Endothelial cell of umbilical vein (primary cell): ENCODE measurements at regions not wholly inside any gene's neighbourhood (a gene's known extent, or its start where the extent isn't known, plus 50 kb on each side); places are given as distances from the start of the nearest gene placed in this dataset.

ENCODE experiments used
- BruUV-seq: library from RNA; stranded (reverse); fragments of 400-500 nt; replicated peaks from 2 replicates; lab custom pipeline; 2021; lab: Mats Ljungman, UMichigan
- CTCF ChIA-PET: fragments of 300-600, 350-600 bp; sonication (Branson Sonifier 250); formaldehyde crosslinking; loops from one replicate; lab custom pipeline; 2021; ENCODE audit warnings: antibody characterized with exemption, inconsistent platforms; lab: Charles Lee
- POLR2A ChIA-PET: fragments of 300-600, 350-600 bp; sonication (Branson Sonifier 250); formaldehyde crosslinking; loops from one replicate; lab custom pipeline; 2021; ENCODE audit warnings: antibody characterized with exemption, inconsistent platforms; lab: Charles Lee
- DNase-seq: peaks from one replicate; pipeline ENCODE4 v3.0.0-alpha.2; 2011; ENCODE audit warnings: low read depth, low spot score
- FAIRE-seq: peaks from 2 replicates; lab custom pipeline; 2011; peaks lifted over from hg19 to GRCh38; lab: Jason Lieb, UNC
- H2AFZ ChIP-seq: 2 replicates; pipeline ENCODE4 v1.6.0; 2012; ENCODE audit warnings: low read depth, low read length, control low read depth, inconsistent platforms
- H3K27ac ChIP-seq: 2 replicates; pipeline ENCODE4 v1.5.1; 2011; ENCODE audit warnings: low read depth, mild to moderate bottlenecking, control low read depth, low read length, moderate library complexity; ENCODE audit not compliant: insufficient read depth
- H3K27me3 ChIP-seq, 2 experiments: 2 replicates each; pipeline versions ENCODE4 v1.6.0 to v1.6.1; 2011; ENCODE audit warnings: low read length in 2 of 2, mixed read lengths in 1 of 2; ENCODE audit not compliant: control insufficient read depth in 2 of 2, insufficient read depth in 2 of 2
- H3K36me3 ChIP-seq, 2 experiments: 2 replicates in 1 of 2; 3 replicates in 1 of 2; pipeline ENCODE4 v1.5.1; 2011; ENCODE audit warnings: low read length in 2 of 2, mild to moderate bottlenecking in 1 of 2, moderate library complexity in 1 of 2; ENCODE audit not compliant: control insufficient read depth in 2 of 2, insufficient read depth in 2 of 2; ENCODE audit errors: extremely low read depth in 1 of 2
- H3K4me1 ChIP-seq: 3 replicates; pipeline ENCODE4 v1.5.1; 2011; ENCODE audit warnings: mild to moderate bottlenecking, low read length; ENCODE audit not compliant: control insufficient read depth, insufficient read depth; ENCODE audit errors: extremely low read depth
- H3K4me2 ChIP-seq: 2 replicates; pipeline ENCODE4 v1.6.1; 2011; ENCODE audit warnings: low read length, control low read depth, mixed read lengths; ENCODE audit not compliant: insufficient read depth
- H3K4me3 ChIP-seq, 3 experiments: fragments of 200-600 bp in 1 of 3; sonication (generic), shearing (Covaris generic) in 1 of 3; replicated peaks in 1 of 3; 2 replicates each; pipeline ENCODE4 v1.5.1; 2011 to 2016; ENCODE audit warnings: control low read depth in 3 of 3, low read length in 3 of 3, mild to moderate bottlenecking in 2 of 3, inconsistent platforms in 1 of 3, low read depth in 1 of 3, moderate library complexity in 1 of 3; ENCODE audit not compliant: insufficient read depth in 1 of 3
- H3K79me2 ChIP-seq: 2 replicates; pipeline ENCODE4 v1.6.0; 2012; ENCODE audit warnings: low read length, inconsistent platforms; ENCODE audit not compliant: control insufficient read depth, insufficient read depth
- H3K9ac ChIP-seq: replicated peaks from 2 replicates; pipeline ENCODE3; 2011; ENCODE audit warnings: low read length, control low read depth; ENCODE audit not compliant: insufficient read depth; ENCODE audit errors: extremely low read depth
- H3K9me1 ChIP-seq: replicated peaks from 3 replicates; pipeline ENCODE4 v1.6.0; 2011; ENCODE audit warnings: mild to moderate bottlenecking, low read length; ENCODE audit not compliant: control insufficient read depth, insufficient read depth; ENCODE audit errors: extremely low read depth
- H3K9me3 ChIP-seq: replicated peaks from 2 replicates; pipeline ENCODE4 v1.5.1; 2012; ENCODE audit warnings: low read length, inconsistent platforms; ENCODE audit not compliant: control insufficient read depth, insufficient read depth
- H4K20me1 ChIP-seq: replicated peaks from 2 replicates; pipeline ENCODE3; 2011; ENCODE audit warnings: mild to moderate bottlenecking, low read length; ENCODE audit not compliant: control insufficient read depth, insufficient read depth; ENCODE audit errors: extremely low read depth
- EZH2 ChIP-seq: IDR thresholded peaks from 2 replicates; pipeline ENCODE4 v1.6.1; 2012; ENCODE audit warnings: borderline replicate concordance, low read depth, mild to moderate bottlenecking, moderate library complexity, low read length, inconsistent platforms; ENCODE audit not compliant: severe bottlenecking
- FOS ChIP-seq: IDR thresholded peaks from 2 replicates; pipeline ENCODE4 v1.6.1; 2011; ENCODE audit warnings: mild to moderate bottlenecking, low read length, moderate library complexity, borderline replicate concordance; ENCODE audit not compliant: insufficient read depth
- GATA2 ChIP-seq: IDR thresholded peaks from 2 replicates; pipeline ENCODE4 v1.7.0; 2011; ENCODE audit warnings: low read depth, mild to moderate bottlenecking, moderate library complexity, mixed read lengths, low read length; ENCODE audit not compliant: insufficient read length, insufficient read depth
- JUN ChIP-seq: IDR thresholded peaks from 2 replicates; pipeline ENCODE4 v1.6.1; 2011; ENCODE audit warnings: borderline replicate concordance, low read depth; ENCODE audit not compliant: insufficient read length, insufficient read depth
- MYC ChIP-seq: IDR thresholded peaks from one replicate; pipeline ENCODE4 v1.6.1; 2011; ENCODE audit warnings: mild to moderate bottlenecking, low read depth, low read length
- POLR2A ChIP-seq: IDR thresholded peaks from 2 replicates; pipeline ENCODE4 v1.6.1; 2012; ENCODE audit warnings: low read depth, mild to moderate bottlenecking, control low read depth, low read length
- POLR2AphosphoS5 ChIP-seq: IDR thresholded peaks from 2 replicates; pipeline ENCODE4 v1.6.1; 2012; ENCODE audit warnings: low read depth, mild to moderate bottlenecking, control low read depth, low read length, moderate library complexity; ENCODE audit not compliant: insufficient read depth
- dilution Hi-C: fragments of 300-500 bp; cut with MboI; formaldehyde crosslinking; loops from one replicate; pipeline ENCODE4 v1.15.0; 2019; ENCODE audit warnings: low sequenced_read_pairs; ENCODE audit not compliant: extremely low pct_ligation_motif_present
- intact Hi-C: fragments of 100-400 bp; cut with micrococcal nuclease; formaldehyde crosslinking; loops from one replicate; pipeline ENCODE4 v1.10.0; 2022
- TF ChIP-seq, protein P1 (sequence below), 2 donors: IDR thresholded peaks; 1 replicate in 1 of 2; 2 replicates in 1 of 2; pipeline ENCODE4 v1.5.1; 2011; ENCODE audit warnings: low read length in 2 of 2, mild to moderate bottlenecking in 2 of 2, moderate library complexity in 2 of 2, control low read depth in 1 of 2, inconsistent platforms in 1 of 2, low read depth in 1 of 2; ENCODE audit not compliant: insufficient read depth in 1 of 2; ENCODE audit errors: extremely low read depth in 1 of 2
- TF ChIP-seq, protein P2 (sequence below): IDR thresholded peaks from 2 replicates; pipeline ENCODE4 v1.6.1; 2011; ENCODE audit not compliant: insufficient read depth, insufficient read length

DNA sequence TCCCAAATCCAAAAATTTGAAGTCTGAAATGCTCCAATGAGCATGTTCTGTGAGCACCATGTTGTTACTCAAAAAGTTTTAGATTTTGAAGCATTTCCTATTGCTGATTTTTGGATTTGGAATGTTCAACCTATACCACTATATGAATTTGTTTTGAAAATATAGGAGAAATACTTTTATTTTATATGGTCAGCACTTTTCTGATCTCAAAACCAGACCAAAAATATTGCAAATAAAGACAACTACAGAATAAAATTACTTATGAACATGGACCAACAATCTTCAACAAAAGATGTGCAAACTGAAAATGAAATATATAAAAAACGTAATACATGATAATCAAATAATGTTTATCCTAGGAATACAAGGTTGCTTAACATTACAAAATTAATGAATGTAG is 73.7 kb upstream of the APOBEC4 start:
- Histone ChIP-seq H2AFZ (no peak overlapping the region), H4K20me1 (no peaks in the 10 kb centered on the region), H3K4me2 (no peak overlapping the region), H3K9me3 (no peaks in the 10 kb centered on the region), H3K27ac (no peak overlapping the region), H3K9me1 (no peaks in the 10 kb centered on the region), H3K27me3 (no peaks in the 10 kb centered on the region), H3K9ac (no peak overlapping the region), H3K79me2 (no peaks in the 10 kb centered on the region), H3K4me1 (no peaks in the 10 kb centered on the region), H3K36me3 (no peaks in the 10 kb centered on the region), H3K4me3 (no peak overlapping the region)
- intact Hi-C loops: no loop called here
- ChIA-PET CTCF (interaction anchor here (1.2 kb wide), 1 partner anchor 42 kb away, joined by 3 read pairs; no protein-coding TSS in a partner anchor), POLR2A (no interaction called here)
- TF ChIP-seq GATA2 (no peak), MYC (no peak), EZH2 (no peak), JUN (no peak), POLR2AphosphoS5 (no peak), POLR2A (no peak), FOS (no peak)
- TF ChIP-seq, protein P1, sequence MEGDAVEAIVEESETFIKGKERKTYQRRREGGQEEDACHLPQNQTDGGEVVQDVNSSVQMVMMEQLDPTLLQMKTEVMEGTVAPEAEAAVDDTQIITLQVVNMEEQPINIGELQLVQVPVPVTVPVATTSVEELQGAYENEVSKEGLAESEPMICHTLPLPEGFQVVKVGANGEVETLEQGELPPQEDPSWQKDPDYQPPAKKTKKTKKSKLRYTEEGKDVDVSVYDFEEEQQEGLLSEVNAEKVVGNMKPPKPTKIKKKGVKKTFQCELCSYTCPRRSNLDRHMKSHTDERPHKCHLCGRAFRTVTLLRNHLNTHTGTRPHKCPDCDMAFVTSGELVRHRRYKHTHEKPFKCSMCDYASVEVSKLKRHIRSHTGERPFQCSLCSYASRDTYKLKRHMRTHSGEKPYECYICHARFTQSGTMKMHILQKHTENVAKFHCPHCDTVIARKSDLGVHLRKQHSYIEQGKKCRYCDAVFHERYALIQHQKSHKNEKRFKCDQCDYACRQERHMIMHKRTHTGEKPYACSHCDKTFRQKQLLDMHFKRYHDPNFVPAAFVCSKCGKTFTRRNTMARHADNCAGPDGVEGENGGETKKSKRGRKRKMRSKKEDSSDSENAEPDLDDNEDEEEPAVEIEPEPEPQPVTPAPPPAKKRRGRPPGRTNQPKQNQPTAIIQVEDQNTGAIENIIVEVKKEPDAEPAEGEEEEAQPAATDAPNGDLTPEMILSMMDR (IDR thresholded peaks at IDR 0.05; ENCODE audit: extremely low read depth in 1 of 2, insufficient read depth in 1 of 2, low read depth in 1 of 2, low read length in 2 of 2): no peak
- TF ChIP-seq, protein P2, sequence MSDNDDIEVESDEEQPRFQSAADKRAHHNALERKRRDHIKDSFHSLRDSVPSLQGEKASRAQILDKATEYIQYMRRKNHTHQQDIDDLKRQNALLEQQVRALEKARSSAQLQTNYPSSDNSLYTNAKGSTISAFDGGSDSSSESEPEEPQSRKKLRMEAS: no peak
- no TSS peak for BruUV-seq
- DNase-seq (no peak), FAIRE-seq (no peak)
- dilution Hi-C loops: no loop called here
